ENCODE measurements at regions not wholly inside any gene's neighbourhood (a gene's known extent, or its start where the extent isn't known, plus 50 kb on each side); places are given as distances from the start of the nearest gene placed in this dataset.

DNA sequence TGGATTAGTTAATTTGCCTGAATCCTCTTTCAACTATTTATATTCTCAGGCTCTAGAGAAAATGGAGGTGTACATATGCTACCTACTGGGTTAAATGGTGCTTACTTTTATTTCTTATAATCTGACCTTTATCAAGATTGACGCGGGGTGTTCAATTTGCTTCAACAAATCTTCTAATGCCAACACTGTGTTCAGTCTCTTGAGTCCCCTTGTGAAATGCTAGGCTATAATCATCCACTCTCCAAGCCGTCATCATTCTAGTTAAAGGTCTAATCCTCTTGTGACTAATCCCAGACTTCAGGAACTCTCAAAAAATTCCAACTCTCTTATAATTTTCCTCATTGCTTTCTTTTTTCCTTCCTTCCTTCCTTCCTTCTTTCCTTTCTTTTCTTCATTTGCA, 1396.2 kb downstream of the CDH8 start:
- TF ChIP-seq, protein P1, sequence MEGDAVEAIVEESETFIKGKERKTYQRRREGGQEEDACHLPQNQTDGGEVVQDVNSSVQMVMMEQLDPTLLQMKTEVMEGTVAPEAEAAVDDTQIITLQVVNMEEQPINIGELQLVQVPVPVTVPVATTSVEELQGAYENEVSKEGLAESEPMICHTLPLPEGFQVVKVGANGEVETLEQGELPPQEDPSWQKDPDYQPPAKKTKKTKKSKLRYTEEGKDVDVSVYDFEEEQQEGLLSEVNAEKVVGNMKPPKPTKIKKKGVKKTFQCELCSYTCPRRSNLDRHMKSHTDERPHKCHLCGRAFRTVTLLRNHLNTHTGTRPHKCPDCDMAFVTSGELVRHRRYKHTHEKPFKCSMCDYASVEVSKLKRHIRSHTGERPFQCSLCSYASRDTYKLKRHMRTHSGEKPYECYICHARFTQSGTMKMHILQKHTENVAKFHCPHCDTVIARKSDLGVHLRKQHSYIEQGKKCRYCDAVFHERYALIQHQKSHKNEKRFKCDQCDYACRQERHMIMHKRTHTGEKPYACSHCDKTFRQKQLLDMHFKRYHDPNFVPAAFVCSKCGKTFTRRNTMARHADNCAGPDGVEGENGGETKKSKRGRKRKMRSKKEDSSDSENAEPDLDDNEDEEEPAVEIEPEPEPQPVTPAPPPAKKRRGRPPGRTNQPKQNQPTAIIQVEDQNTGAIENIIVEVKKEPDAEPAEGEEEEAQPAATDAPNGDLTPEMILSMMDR (IDR thresholded peaks at IDR 0.05): no peak
- TF ChIP-seq POLR2A (IDR thresholded peaks at IDR 0.05) (no peak), EP300 (IDR thresholded peaks at IDR 0.05; ENCODE audit: low read depth) (no peak)
